ENCODE measurements at regions not wholly inside any gene's neighbourhood (a gene's known extent, or its start where the extent isn't known, plus 50 kb on each side); places are given as distances from the start of the nearest gene placed in this dataset.

GRCh38 chr6:22068561-22069305 is 228.1 kb downstream of the PRL start:
- no peak overlapping the region for H2AFZ ChIP-seq (ENCODE audit: low read depth, low read length)
- TF ChIP-seq CTCF (IDR thresholded peaks at IDR 0.05; ENCODE audit: borderline replicate concordance, extremely low read depth, low read length, poor library complexity, severe bottlenecking) (no peak), EZH2 (IDR thresholded peaks at IDR 0.05; ENCODE audit: borderline replicate concordance, low read depth, low read length, severe bottlenecking) (no peak)
- H3K9me3 ChIP-seq (ENCODE audit: insufficient read depth, low read length, severe bottlenecking), result no peaks in the 10 kb centered on the region
- no peak overlapping the region for H3K4me2 ChIP-seq (ENCODE audit: insufficient read depth, low read length)
- H3K4me1 ChIP-seq (ENCODE audit: insufficient read depth, low read length), result peaks cover 79% of the 10 kb centered on the region
- no peak overlapping the region for H3K4me3 ChIP-seq (ENCODE audit: low read depth in 1 of 2, low read length in 2 of 2)
- no peaks in the 10 kb centered on the region for H3K79me2 ChIP-seq (ENCODE audit: insufficient read depth, low read length)
- H3K36me3 ChIP-seq (ENCODE audit: insufficient read depth, low read length), result peaks cover 3% of the 10 kb centered on the region; the same call in 1 of the 2 replicates
- DNase-seq (no peak), ATAC-seq (ENCODE audit: insufficient read depth, low read depth) (no peak)
- H3K27ac ChIP-seq (ENCODE audit: low read length), result peak overlapping the region; percentile 41
- H4K20me1 ChIP-seq (ENCODE audit: insufficient read depth, low read length), result no peaks in the 10 kb centered on the region
- no peaks in the 10 kb centered on the region for H3K27me3 ChIP-seq (ENCODE audit: insufficient read depth, low read length, poor library complexity)
- no peak overlapping the region for H3K9ac ChIP-seq (ENCODE audit: low read depth, low read length)

- TF ChIP-seq EZH2 (IDR thresholded peaks at IDR 0.05; ENCODE audit: borderline replicate concordance, low read depth, low read length, severe bottlenecking), result no peak
- TF ChIP-seq CTCF (IDR thresholded peaks at IDR 0.05; ENCODE audit: borderline replicate concordance, extremely low read depth, low read length, poor library complexity, severe bottlenecking), result no peak
Observed at GRCh38 chr6:22069306-22069800, 227.5 kb downstream of the PRL start.

GRCh38 chr6:22071270-22072041 is 225.4 kb downstream of the PRL start:
- Histone ChIP-seq H3K4me2 (ENCODE audit: insufficient read depth, low read length) (peak overlapping the region; percentile 16; the same call in 1 of the 2 replicates), H3K4me1 (ENCODE audit: insufficient read depth, low read length) (peaks cover 55% of the 10 kb centered on the region), H4K20me1 (ENCODE audit: insufficient read depth, low read length) (no peaks in the 10 kb centered on the region), H3K9me3 (ENCODE audit: insufficient read depth, low read length, severe bottlenecking) (no peaks in the 10 kb centered on the region), H2AFZ (ENCODE audit: low read depth, low read length) (no peak overlapping the region), H3K27ac (ENCODE audit: low read length) (peak overlapping the region; percentile 71), H3K36me3 (ENCODE audit: insufficient read depth, low read length) (peaks cover 3% of the 10 kb centered on the region; the same call in 1 of the 2 replicates), H3K27me3 (ENCODE audit: insufficient read depth, low read length, poor library complexity) (no peaks in the 10 kb centered on the region), H3K4me3 (ENCODE audit: low read depth in 1 of 2, low read length in 2 of 2) (no peak overlapping the region), H3K79me2 (ENCODE audit: insufficient read depth, low read length) (no peaks in the 10 kb centered on the region), H3K9ac (ENCODE audit: low read depth, low read length) (peak overlapping the region; percentile 4; the same call in 1 of the 2 replicates)
- ATAC-seq (ENCODE audit: insufficient read depth, low read depth), result peak; percentile 72
- TF ChIP-seq EZH2 (IDR thresholded peaks at IDR 0.05; ENCODE audit: borderline replicate concordance, low read depth, low read length, severe bottlenecking) (no peak), CTCF (IDR thresholded peaks at IDR 0.05; ENCODE audit: borderline replicate concordance, extremely low read depth, low read length, poor library complexity, severe bottlenecking) (no peak)
- DNase-seq, result peak; percentile 51

More at GRCh38 chr6:22069306-22069800, 227.5 kb downstream of the PRL start:
- no peak overlapping the region for H3K4me3 ChIP-seq (ENCODE audit: low read depth in 1 of 2, low read length in 2 of 2)
- H3K36me3 ChIP-seq (ENCODE audit: insufficient read depth, low read length), result peaks cover 3% of the 10 kb centered on the region; the same call in 1 of the 2 replicates
- H4K20me1 ChIP-seq (ENCODE audit: insufficient read depth, low read length), result no peaks in the 10 kb centered on the region
- peaks cover 73% of the 10 kb centered on the region for H3K4me1 ChIP-seq (ENCODE audit: insufficient read depth, low read length)
- no peaks in the 10 kb centered on the region for H3K9me3 ChIP-seq (ENCODE audit: insufficient read depth, low read length, severe bottlenecking)
- no peak for DNase-seq
- H3K4me2 ChIP-seq (ENCODE audit: insufficient read depth, low read length), result no peak overlapping the region
- no peak for ATAC-seq (ENCODE audit: insufficient read depth, low read depth)
- no peak overlapping the region for H3K9ac ChIP-seq (ENCODE audit: low read depth, low read length)
- H2AFZ ChIP-seq (ENCODE audit: low read depth, low read length), result no peak overlapping the region
- H3K27me3 ChIP-seq (ENCODE audit: insufficient read depth, low read length, poor library complexity), result no peaks in the 10 kb centered on the region
- H3K27ac ChIP-seq (ENCODE audit: low read length), result peak overlapping the region; percentile 41
- H3K79me2 ChIP-seq (ENCODE audit: insufficient read depth, low read length), result no peaks in the 10 kb centered on the region
